ENCODE measurements at regions not wholly inside any gene's neighbourhood (a gene's known extent, or its start where the extent isn't known, plus 50 kb on each side); places are given as distances from the start of the nearest gene placed in this dataset.

DNA sequence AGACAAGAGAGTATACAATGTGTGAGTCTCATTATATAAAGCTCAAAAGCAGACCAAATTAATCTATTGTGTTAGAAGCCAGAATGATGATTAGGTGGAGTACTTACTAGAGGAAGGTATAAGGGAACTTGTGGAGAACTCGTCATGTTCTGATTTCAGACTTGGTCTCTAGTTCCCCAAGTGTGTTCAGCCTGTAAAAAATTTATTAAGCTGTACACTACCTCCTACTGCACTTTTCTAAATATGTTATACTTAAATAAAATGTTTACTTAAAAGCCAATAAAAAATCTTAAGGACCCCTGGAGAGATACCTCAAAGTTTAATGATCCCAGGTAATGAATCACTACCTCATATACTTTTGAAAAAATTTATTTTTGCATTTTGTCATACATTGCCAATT is 130.4 kb upstream of the PLCB4 start:
- no peak for TF ChIP-seq CTCF (IDR thresholded peaks at IDR 0.05)
- no peak for TF ChIP-seq POLR2A (IDR thresholded peaks at IDR 0.05)

All from uterus (tissue), 2 donors.